ENCODE measurements at regions not wholly inside any gene's neighbourhood (a gene's known extent, or its start where the extent isn't known, plus 50 kb on each side); places are given as distances from the start of the nearest gene placed in this dataset.
A peak's percentile ranks its signal among the peaks of the same experiment; 100 is the strongest.

DNA sequence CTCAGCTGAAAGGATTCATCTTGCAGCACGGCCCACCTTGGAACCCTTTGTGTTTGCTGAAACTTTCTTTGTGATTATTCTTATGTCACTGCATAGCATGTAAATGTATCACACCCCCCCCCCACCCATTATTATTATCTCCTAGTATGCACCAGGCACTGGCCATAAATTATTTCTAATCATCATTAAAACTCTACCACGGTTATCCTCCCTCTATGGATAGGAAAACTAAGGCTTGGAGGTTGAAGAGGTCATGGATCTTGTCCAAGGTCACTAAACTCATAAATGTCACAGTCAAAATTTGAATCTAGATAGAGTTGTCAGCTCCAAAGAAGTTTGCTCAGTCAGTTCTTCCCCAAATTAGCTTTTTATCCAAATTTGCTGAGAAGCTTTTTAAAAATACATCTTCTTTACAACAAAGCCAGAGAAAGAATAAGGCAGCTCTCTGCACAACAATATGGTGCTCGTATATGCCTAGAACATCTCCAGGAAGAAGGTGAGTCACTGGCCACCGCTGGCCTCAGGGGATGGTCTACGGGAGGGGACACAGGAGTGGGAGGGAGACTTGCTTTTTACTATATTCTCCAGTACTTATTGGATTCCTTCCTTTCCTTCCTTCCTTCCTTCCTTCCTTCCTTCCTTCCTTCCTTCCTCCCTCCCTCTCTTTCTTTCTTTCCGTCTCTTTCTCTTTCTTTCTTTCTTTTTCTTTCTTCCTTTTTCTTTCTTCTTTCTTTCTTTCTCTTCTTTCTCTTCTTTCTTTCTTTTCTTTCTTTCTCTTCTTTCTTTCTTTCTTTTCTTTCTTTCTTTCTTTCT, 134.5 kb downstream of the VEGFA start (continued):
- TF ChIP-seq, protein P1, sequence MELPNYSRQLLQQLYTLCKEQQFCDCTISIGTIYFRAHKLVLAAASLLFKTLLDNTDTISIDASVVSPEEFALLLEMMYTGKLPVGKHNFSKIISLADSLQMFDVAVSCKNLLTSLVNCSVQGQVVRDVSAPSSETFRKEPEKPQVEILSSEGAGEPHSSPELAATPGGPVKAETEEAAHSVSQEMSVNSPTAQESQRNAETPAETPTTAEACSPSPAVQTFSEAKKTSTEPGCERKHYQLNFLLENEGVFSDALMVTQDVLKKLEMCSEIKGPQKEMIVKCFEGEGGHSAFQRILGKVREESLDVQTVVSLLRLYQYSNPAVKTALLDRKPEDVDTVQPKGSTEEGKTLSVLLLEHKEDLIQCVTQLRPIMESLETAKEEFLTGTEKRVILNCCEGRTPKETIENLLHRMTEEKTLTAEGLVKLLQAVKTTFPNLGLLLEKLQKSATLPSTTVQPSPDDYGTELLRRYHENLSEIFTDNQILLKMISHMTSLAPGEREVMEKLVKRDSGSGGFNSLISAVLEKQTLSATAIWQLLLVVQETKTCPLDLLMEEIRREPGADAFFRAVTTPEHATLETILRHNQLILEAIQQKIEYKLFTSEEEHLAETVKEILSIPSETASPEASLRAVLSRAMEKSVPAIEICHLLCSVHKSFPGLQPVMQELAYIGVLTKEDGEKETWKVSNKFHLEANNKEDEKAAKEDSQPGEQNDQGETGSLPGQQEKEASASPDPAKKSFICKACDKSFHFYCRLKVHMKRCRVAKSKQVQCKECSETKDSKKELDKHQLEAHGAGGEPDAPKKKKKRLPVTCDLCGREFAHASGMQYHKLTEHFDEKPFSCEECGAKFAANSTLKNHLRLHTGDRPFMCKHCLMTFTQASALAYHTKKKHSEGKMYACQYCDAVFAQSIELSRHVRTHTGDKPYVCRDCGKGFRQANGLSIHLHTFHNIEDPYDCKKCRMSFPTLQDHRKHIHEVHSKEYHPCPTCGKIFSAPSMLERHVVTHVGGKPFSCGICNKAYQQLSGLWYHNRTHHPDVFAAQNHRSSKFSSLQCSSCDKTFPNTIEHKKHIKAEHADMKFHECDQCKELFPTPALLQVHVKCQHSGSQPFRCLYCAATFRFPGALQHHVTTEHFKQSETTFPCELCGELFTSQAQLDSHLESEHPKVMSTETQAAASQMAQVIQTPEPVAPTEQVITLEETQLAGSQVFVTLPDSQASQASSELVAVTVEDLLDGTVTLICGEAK (IDR thresholded peaks at IDR 0.05), result peak; percentile 63
- TF ChIP-seq, protein P1 (CRISPR knock-in tag; IDR thresholded peaks at IDR 0.05), result no peak
- TF ChIP-seq, protein P2, sequence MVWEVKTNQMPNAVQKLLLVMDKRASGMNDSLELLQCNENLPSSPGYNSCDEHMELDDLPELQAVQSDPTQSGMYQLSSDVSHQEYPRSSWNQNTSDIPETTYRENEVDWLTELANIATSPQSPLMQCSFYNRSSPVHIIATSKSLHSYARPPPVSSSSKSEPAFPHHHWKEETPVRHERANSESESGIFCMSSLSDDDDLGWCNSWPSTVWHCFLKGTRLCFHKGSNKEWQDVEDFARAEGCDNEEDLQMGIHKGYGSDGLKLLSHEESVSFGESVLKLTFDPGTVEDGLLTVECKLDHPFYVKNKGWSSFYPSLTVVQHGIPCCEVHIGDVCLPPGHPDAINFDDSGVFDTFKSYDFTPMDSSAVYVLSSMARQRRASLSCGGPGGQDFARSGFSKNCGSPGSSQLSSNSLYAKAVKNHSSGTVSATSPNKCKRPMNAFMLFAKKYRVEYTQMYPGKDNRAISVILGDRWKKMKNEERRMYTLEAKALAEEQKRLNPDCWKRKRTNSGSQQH (CRISPR knock-in tag; IDR thresholded peaks at IDR 0.05), result peak; percentile 87
- TF ChIP-seq ZNF77 (CRISPR knock-in tag; IDR thresholded peaks at IDR 0.05) (no peak), MYC (IDR thresholded peaks at IDR 0.05; ENCODE audit: low read depth, low read length) (no peak), MYC (CRISPR knock-in tag; IDR thresholded peaks at IDR 0.05; ENCODE audit: borderline replicate concordance, low read depth) (no peak), POLR2AphosphoS2 (IDR thresholded peaks at IDR 0.05; ENCODE audit: low read length) (no peak), RCOR1 (IDR thresholded peaks at IDR 0.05; ENCODE audit: borderline replicate concordance in 1 of 2, low read depth in 2 of 2, low read length in 2 of 2) (peak in 1 of 2 experiments; percentile 60; a peak in 1 of 4 replicates), MYNN (IDR thresholded peaks at IDR 0.05) (no peak), MYNN (CRISPR knock-in tag; IDR thresholded peaks at IDR 0.05) (no peak), MYBL2 (IDR thresholded peaks at IDR 0.05; ENCODE audit: low read depth) (peak; percentile 50; the same call in 1 of the 2 replicates), MYBL2 (CRISPR knock-in tag; IDR thresholded peaks at IDR 0.05; ENCODE audit: borderline replicate concordance) (no peak)
- TF ChIP-seq, protein P3, sequence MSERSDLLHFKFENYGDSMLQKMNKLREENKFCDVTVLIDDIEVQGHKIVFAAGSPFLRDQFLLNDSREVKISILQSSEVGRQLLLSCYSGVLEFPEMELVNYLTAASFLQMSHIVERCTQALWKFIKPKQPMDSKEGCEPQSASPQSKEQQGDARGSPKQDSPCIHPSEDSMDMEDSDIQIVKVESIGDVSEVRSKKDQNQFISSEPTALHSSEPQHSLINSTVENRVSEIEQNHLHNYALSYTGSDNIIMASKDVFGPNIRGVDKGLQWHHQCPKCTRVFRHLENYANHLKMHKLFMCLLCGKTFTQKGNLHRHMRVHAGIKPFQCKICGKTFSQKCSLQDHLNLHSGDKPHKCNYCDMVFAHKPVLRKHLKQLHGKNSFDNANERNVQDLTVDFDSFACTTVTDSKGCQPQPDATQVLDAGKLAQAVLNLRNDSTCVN (CRISPR knock-in tag; IDR thresholded peaks at IDR 0.05), result peak; percentile 95
- TF ChIP-seq, protein P4, sequence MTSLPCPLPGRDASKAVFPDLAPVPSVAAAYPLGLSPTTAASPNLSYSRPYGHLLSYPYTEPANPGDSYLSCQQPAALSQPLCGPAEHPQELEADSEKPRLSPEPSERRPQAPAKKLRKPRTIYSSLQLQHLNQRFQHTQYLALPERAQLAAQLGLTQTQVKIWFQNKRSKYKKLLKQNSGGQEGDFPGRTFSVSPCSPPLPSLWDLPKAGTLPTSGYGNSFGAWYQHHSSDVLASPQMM (CRISPR knock-in tag; IDR thresholded peaks at IDR 0.05), result no peak

Data from K562 (cell line).